NT2/D1 (cell line): ENCODE measurements at regions not wholly inside any gene's neighbourhood (a gene's known extent, or its start where the extent isn't known, plus 50 kb on each side); places are given as distances from the start of the nearest gene placed in this dataset.
"Not testable (repeated sequence)": the region's sequence is repeated elsewhere in the genome, so short reads cannot be mapped to it uniquely, and the experiment has no call there.

Experiments used
- DNase-seq: peaks from one replicate; pipeline ENCODE4 v3.0.0-alpha.2; 2011; ENCODE audit warnings: low read depth, low spot score
- H3K27me3 ChIP-seq: 2 replicates; pipeline ENCODE4 v1.6.0; 2011; ENCODE audit warnings: mild to moderate bottlenecking; ENCODE audit not compliant: insufficient read length, insufficient read depth
- H3K36me3 ChIP-seq: 2 replicates; pipeline ENCODE4 v1.6.1; 2011; ENCODE audit warnings: mild to moderate bottlenecking, low read length, mixed read lengths; ENCODE audit not compliant: insufficient read depth, insufficient read length
- H3K4me1 ChIP-seq: 2 replicates; pipeline ENCODE4 v1.5.1; 2011; ENCODE audit not compliant: insufficient read depth, insufficient read length
- H3K4me3 ChIP-seq: 2 replicates; pipeline ENCODE4 v1.5.1; 2011; ENCODE audit warnings: low read depth; ENCODE audit not compliant: insufficient read length
- H3K9ac ChIP-seq: 2 replicates; pipeline ENCODE4 v1.6.0; 2011; ENCODE audit warnings: low read depth; ENCODE audit not compliant: insufficient read length
- H3K9me3 ChIP-seq: 2 replicates; pipeline ENCODE4 v1.5.1; 2011; ENCODE audit warnings: mild to moderate bottlenecking, low read length; ENCODE audit not compliant: insufficient read depth
- SUZ12 ChIP-seq: IDR thresholded peaks from 2 replicates; pipeline ENCODE4 v1.6.1; 2011; ENCODE audit not compliant: insufficient read length, insufficient read depth; ENCODE audit errors: extremely low read depth
- YY1 ChIP-seq: IDR thresholded peaks from 2 replicates; pipeline ENCODE4 v1.6.1; 2011; ENCODE audit not compliant: insufficient read length, insufficient read depth
- ZNF274 ChIP-seq: IDR thresholded peaks from 2 replicates; pipeline ENCODE4 v1.6.1; 2011; ENCODE audit warnings: mild to moderate bottlenecking, low read depth, low read length

GRCh38 chr5:121424976-121425375 lies 426.7 kb upstream of the FTMT start:
- DNase-seq = no peak
- no peaks in the 10 kb centered on the region for H3K27me3 ChIP-seq
- no peak for TF ChIP-seq ZNF274
- no peak for TF ChIP-seq SUZ12
- no peak for TF ChIP-seq YY1
- no peaks in the 10 kb centered on the region for H3K36me3 ChIP-seq
- H3K9ac ChIP-seq = no peak overlapping the region
- H3K4me1 ChIP-seq = no peaks in the 10 kb centered on the region
- no peaks in the 10 kb centered on the region; the same call in 1 of the 2 replicates for H3K9me3 ChIP-seq
- no peak overlapping the region for H3K4me3 ChIP-seq

DNA sequence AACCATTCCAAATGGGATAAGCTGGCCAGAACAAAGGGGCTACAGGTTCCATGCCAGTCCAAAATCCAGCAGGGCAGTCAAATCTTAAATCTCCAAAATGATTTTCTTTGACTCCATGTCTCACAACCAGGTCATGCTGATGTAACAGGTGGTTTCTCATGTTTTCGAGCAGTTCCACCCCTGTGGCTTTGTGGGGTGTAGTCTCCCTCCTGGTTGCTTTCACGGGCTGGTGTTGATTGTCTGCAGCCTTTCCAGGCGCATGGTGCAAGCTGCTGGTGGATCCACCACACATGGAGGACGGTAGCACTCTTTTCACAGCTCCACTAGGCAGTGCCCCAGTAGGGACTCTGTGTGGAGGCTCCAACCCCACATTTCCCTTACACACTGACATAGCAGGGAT lies 425.5 kb upstream of the FTMT start:
- H3K9ac ChIP-seq = no peak overlapping the region
- no peaks in the 10 kb centered on the region for H3K27me3 ChIP-seq

GRCh38 chr5:121429761-121430160 lies 421.9 kb upstream of the FTMT start:
- no peaks in the 10 kb centered on the region for H3K36me3 ChIP-seq
- H3K9me3 ChIP-seq = no peaks in the 10 kb centered on the region; the same call in 1 of the 2 replicates
- no peak overlapping the region for H3K9ac ChIP-seq
- TF ChIP-seq ZNF274 (no peak), YY1 (no peak), SUZ12 (no peak)
- H3K27me3 ChIP-seq = no peaks in the 10 kb centered on the region
- no peak for DNase-seq
- no peaks in the 10 kb centered on the region for H3K4me1 ChIP-seq
- no peak overlapping the region for H3K4me3 ChIP-seq

More for the DNA sequence above, 425.5 kb upstream of the FTMT start:
- Histone ChIP-seq H3K4me1 (no peaks in the 10 kb centered on the region), H3K36me3 (no peaks in the 10 kb centered on the region), H3K9me3 (no peaks in the 10 kb centered on the region; the same call in 1 of the 2 replicates), H3K4me3 (no peak overlapping the region)
- no peak for TF ChIP-seq ZNF274
- TF ChIP-seq YY1 = no peak
- TF ChIP-seq SUZ12 = no peak
- DNase-seq = no peak

DNA sequence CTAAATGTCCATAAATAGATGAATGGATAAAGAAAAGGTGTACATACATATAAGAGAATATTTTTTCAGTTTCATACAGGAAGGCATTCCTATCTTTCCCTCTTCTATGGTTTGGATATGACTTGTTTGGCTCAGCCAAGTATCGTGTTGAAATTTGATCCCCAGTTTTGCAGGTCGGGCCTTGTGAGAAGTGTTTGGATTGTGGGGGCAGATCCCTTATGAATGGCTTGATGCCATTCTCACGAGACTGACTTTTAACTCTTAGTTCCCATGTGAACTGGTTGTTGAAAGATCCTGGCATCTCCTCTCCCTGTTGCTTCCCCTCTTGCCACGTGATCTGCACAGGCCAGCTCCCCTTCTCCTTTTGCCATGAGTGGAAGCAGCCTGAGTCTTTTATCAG lies 421.1 kb upstream of the FTMT start:
- no peak for DNase-seq

GRCh38 chr5:121445511-121445910 lies 406.2 kb upstream of the FTMT start:
- TF ChIP-seq YY1 = no peak
- TF ChIP-seq SUZ12 = no peak
- TF ChIP-seq ZNF274 = no peak
- no peaks in the 10 kb centered on the region for H3K9me3 ChIP-seq
- H3K36me3 ChIP-seq = no peaks in the 10 kb centered on the region
- no peak overlapping the region for H3K4me3 ChIP-seq
- no peak overlapping the region for H3K9ac ChIP-seq
- no peak for DNase-seq
- H3K4me1 ChIP-seq = no peaks in the 10 kb centered on the region
- H3K27me3 ChIP-seq = no peaks in the 10 kb centered on the region

More for the DNA sequence above, 421.1 kb upstream of the FTMT start:
- Histone ChIP-seq H3K27me3 (no peaks in the 10 kb centered on the region), H3K9me3 (no peaks in the 10 kb centered on the region; the same call in 1 of the 2 replicates), H3K9ac (no peak overlapping the region), H3K4me3 (no peak overlapping the region), H3K4me1 (no peaks in the 10 kb centered on the region), H3K36me3 (no peaks in the 10 kb centered on the region)
- TF ChIP-seq YY1 = no peak
- no peak for TF ChIP-seq SUZ12
- TF ChIP-seq ZNF274 = no peak

DNA sequence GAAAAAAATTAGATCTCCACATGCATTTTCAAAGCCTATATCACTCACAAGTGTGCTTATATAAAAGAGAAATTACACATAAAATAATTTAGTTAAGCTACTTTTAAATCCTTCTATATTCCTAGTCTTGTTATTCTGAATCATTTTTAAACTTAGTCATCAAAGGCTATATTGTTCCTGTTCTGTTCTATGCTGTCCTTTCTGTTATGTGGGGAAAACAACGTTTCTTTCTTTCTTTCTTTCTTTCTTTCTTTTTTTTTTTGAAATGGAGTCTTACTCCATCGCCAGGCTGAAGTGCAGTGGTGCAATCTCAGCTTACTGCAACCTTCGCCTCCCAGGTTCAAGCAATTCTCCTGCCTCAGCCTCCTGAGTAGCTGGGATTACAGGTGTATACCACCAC lies 389.2 kb upstream of the FTMT start:
- no peaks in the 10 kb centered on the region for H3K9me3 ChIP-seq

DNA sequence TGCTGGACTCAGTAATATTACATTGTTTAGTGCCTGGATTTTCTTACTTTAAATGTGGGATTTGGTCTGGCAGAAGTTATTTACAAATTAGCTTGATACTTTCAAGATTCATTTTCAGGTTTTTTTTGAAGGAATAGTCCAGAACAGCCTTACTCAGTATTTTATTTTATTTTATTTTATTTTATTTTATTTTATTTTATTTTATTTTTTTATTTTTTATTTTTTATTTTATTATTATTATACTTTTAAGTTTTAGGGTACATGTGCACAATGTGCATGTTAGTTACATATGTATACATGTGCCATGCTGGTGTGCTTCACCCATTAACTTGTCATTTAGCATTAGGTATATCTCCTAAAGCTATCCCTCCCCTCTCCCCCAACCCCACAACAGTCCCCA lies 380.5 kb upstream of the FTMT start:
- not testable (repeated sequence) for H3K27me3 ChIP-seq, H3K9me3 ChIP-seq, H3K9ac ChIP-seq, H3K36me3 ChIP-seq, DNase-seq, H3K4me1 ChIP-seq, H3K4me3 ChIP-seq

More for the DNA sequence above, 389.2 kb upstream of the FTMT start:
- no peaks in the 10 kb centered on the region for H3K36me3 ChIP-seq
- no peak overlapping the region for H3K9ac ChIP-seq
- no peak overlapping the region for H3K4me3 ChIP-seq
- no peaks in the 10 kb centered on the region for H3K27me3 ChIP-seq
- no peak for DNase-seq
- no peaks in the 10 kb centered on the region for H3K4me1 ChIP-seq
- TF ChIP-seq ZNF274 (no peak), SUZ12 (no peak), YY1 (no peak)

- Histone ChIP-seq H3K4me3 (no peak overlapping the region), H3K27me3 (no peaks in the 10 kb centered on the region), H3K36me3 (no peaks in the 10 kb centered on the region), H3K9me3 (no peaks in the 10 kb centered on the region), H3K9ac (no peak overlapping the region), H3K4me1 (no peaks in the 10 kb centered on the region)
- TF ChIP-seq ZNF274 (no peak), YY1 (no peak), SUZ12 (no peak)
- no peak for DNase-seq
These were observed 373.0 kb upstream of the FTMT start for GRCh38 chr5:121478636-121479035.
